ENCODE measurements at regions not wholly inside any gene's neighbourhood (a gene's known extent, or its start where the extent isn't known, plus 50 kb on each side); places are given as distances from the start of the nearest gene placed in this dataset.

GRCh38 chr6:170096191-170096802 lies 194.6 kb downstream of the DLL1 start:
- Histone ChIP-seq H3K27ac (ENCODE audit: low read depth, low read length, severe bottlenecking) (no peak overlapping the region), H3K4me3 (ENCODE audit: extremely low read depth, insufficient read depth, low read length, poor library complexity, severe bottlenecking) (no peak overlapping the region)
- 75 to 79% methylated on average over 12 to 22 of the region's 23 CpGs for WGBS, 2 experiments (ENCODE audit: insufficient coverage in 2 of 2)

GRCh38 chr6:170095273-170095981 lies 195.5 kb downstream of the DLL1 start:
- Histone ChIP-seq H3K27ac (ENCODE audit: low read depth, low read length, severe bottlenecking) (no peak overlapping the region), H3K36me3 (ENCODE audit: control insufficient read depth, insufficient read depth, low read length) (no peaks in the 10 kb centered on the region), H3K4me3 (ENCODE audit: extremely low read depth, insufficient read depth, low read length, poor library complexity, severe bottlenecking) (no peak overlapping the region), H3K9me3 (ENCODE audit: control insufficient read depth, low read length) (no peaks in the 10 kb centered on the region), H3K4me1 (ENCODE audit: control insufficient read depth, insufficient read depth, low read length, poor library complexity, severe bottlenecking) (peaks cover 5% of the 10 kb centered on the region)
- 92% methylated on average over 18 to 21 of the region's 21 CpGs for WGBS, 2 experiments (ENCODE audit: insufficient coverage in 2 of 2)

More at GRCh38 chr6:170096191-170096802, 194.6 kb downstream of the DLL1 start:
- Histone ChIP-seq H3K9me3 (ENCODE audit: control insufficient read depth, low read length) (peaks cover 3% of the 10 kb centered on the region), H3K4me1 (ENCODE audit: control insufficient read depth, insufficient read depth, low read length, poor library complexity, severe bottlenecking) (peaks cover 5% of the 10 kb centered on the region), H3K36me3 (ENCODE audit: control insufficient read depth, insufficient read depth, low read length) (no peaks in the 10 kb centered on the region)

- Histone ChIP-seq H3K36me3 (ENCODE audit: control insufficient read depth, insufficient read depth, low read length) (no peaks in the 10 kb centered on the region), H3K9me3 (ENCODE audit: control insufficient read depth, low read length) (no peaks in the 10 kb centered on the region), H3K4me1 (ENCODE audit: control insufficient read depth, insufficient read depth, low read length, poor library complexity, severe bottlenecking) (peaks cover 5% of the 10 kb centered on the region), H3K4me3 (ENCODE audit: extremely low read depth, insufficient read depth, low read length, poor library complexity, severe bottlenecking) (no peak overlapping the region), H3K27ac (ENCODE audit: low read depth, low read length, severe bottlenecking) (no peak overlapping the region)
- 87 to 89% methylated on average over 9 of the region's 9 CpGs for WGBS, 2 experiments (ENCODE audit: insufficient coverage in 2 of 2)
These were observed 196.1 kb downstream of the DLL1 start for GRCh38 chr6:170094686-170095272.

DNA sequence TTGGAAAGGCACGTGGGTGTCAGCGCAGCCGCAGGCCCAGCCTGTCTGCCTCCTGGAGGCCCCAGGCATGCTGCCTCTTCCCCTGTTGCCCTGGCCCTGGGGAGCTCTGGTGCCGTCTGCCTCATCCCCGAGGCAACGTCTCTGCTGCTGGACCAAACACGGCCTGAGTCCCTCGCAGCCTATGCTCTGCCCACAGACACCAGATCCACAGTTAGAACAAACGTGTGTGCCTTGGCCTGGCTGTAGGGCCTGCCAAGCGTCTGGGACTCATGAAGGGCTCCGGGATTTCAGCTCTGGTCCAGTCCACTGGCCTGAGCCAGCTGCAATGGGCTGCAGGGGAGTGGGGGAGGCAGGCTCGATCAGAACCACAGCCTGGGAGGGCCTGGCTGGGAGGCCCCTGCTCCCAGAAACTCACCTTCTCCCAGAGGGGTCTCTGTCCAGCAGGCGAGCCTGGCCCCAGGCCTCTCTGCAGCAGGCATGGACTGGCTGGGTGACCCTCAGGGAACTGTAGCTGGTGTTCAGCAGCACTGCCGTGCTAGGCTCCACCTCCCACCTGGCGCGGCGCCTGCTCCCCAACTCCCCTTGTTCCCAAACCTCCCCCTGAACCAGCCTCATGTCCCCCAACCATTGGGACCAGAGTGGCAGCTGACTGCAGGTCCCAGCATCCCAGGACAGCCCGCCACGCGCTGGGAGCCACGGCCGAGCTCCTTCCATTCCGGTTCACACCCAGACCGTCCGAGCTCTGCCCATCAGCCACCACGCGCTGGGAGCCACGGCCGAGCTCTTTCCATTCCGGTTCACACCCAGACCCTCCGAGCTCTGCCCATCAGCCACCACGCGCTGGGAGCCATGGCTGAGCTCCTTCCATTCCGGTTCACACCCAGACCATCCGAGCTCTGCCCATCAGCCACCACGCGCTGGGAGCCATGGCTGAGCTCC lies 197.0 kb downstream of the DLL1 start:
- 92% methylated on average over 30 to 33 of the region's 37 CpGs for WGBS, 2 experiments (ENCODE audit: insufficient coverage in 2 of 2)
- Histone ChIP-seq H3K36me3 (ENCODE audit: control insufficient read depth, insufficient read depth, low read length) (no peaks in the 10 kb centered on the region), H3K9me3 (ENCODE audit: control insufficient read depth, low read length) (no peaks in the 10 kb centered on the region), H3K4me3 (ENCODE audit: extremely low read depth, insufficient read depth, low read length, poor library complexity, severe bottlenecking) (no peak overlapping the region), H3K4me1 (ENCODE audit: control insufficient read depth, insufficient read depth, low read length, poor library complexity, severe bottlenecking) (peaks cover 5% of the 10 kb centered on the region), H3K27ac (ENCODE audit: low read depth, low read length, severe bottlenecking) (no peak overlapping the region)

- Histone ChIP-seq H3K9me3 (ENCODE audit: control insufficient read depth, low read length) (no peaks in the 10 kb centered on the region), H3K36me3 (ENCODE audit: control insufficient read depth, insufficient read depth, low read length) (no peaks in the 10 kb centered on the region), H3K4me1 (ENCODE audit: control insufficient read depth, insufficient read depth, low read length, poor library complexity, severe bottlenecking) (peaks cover 5% of the 10 kb centered on the region), H3K27ac (ENCODE audit: low read depth, low read length, severe bottlenecking) (no peak overlapping the region), H3K4me3 (ENCODE audit: extremely low read depth, insufficient read depth, low read length, poor library complexity, severe bottlenecking) (no peak overlapping the region)
- 85 to 91% methylated on average over 12 to 14 of the region's 17 CpGs for WGBS, 2 experiments (ENCODE audit: insufficient coverage in 2 of 2)
These were observed 197.6 kb downstream of the DLL1 start for GRCh38 chr6:170093276-170093657.

DNA sequence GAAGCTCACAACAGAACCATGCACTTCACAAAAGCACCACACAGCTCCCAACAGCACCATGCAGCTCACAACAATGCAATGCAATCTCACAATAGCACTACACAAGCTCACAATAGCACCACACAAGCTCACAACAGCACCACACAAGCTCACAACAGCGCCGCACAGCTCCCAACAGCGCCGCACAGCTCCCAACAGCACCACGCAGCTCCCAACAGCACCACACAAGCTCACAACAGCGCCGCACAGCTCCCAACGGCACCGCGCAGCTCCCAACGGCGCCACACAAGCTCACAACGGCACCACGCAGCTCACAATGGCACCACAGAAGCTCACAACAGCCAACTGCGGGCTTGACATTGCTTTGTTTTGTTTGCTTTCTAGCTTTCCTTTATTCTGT lies 198.1 kb downstream of the DLL1 start:
- Histone ChIP-seq H3K4me1 (ENCODE audit: control insufficient read depth, insufficient read depth, low read length, poor library complexity, severe bottlenecking) (peaks cover 5% of the 10 kb centered on the region), H3K36me3 (ENCODE audit: control insufficient read depth, insufficient read depth, low read length) (no peaks in the 10 kb centered on the region), H3K9me3 (ENCODE audit: control insufficient read depth, low read length) (no peaks in the 10 kb centered on the region), H3K27ac (ENCODE audit: low read depth, low read length, severe bottlenecking) (no peak overlapping the region), H3K4me3 (ENCODE audit: extremely low read depth, insufficient read depth, low read length, poor library complexity, severe bottlenecking) (no peak overlapping the region)
- WGBS, 2 experiments (ENCODE audit: insufficient coverage in 2 of 2): 71 to 92% methylated on average over 5 to 8 of the region's 15 CpGs

- Histone ChIP-seq H3K27ac (ENCODE audit: low read depth, low read length, severe bottlenecking) (no peak overlapping the region), H3K36me3 (ENCODE audit: control insufficient read depth, insufficient read depth, low read length) (no peaks in the 10 kb centered on the region), H3K4me3 (ENCODE audit: extremely low read depth, insufficient read depth, low read length, poor library complexity, severe bottlenecking) (no peak overlapping the region), H3K9me3 (ENCODE audit: control insufficient read depth, low read length) (no peaks in the 10 kb centered on the region), H3K4me1 (ENCODE audit: control insufficient read depth, insufficient read depth, low read length, poor library complexity, severe bottlenecking) (peaks cover 5% of the 10 kb centered on the region)
- 86 to 92% methylated on average over 20 to 28 of the region's 30 CpGs for WGBS, 2 experiments (ENCODE audit: insufficient coverage in 2 of 2)
These were observed 199.0 kb downstream of the DLL1 start for GRCh38 chr6:170091639-170092579.

GRCh38 chr6:170091000-170091638 lies 199.8 kb downstream of the DLL1 start:
- H3K4me1 ChIP-seq (ENCODE audit: control insufficient read depth, insufficient read depth, low read length, poor library complexity, severe bottlenecking): peaks cover under 1% of the 10 kb centered on the region
- no peaks in the 10 kb centered on the region for H3K36me3 ChIP-seq (ENCODE audit: control insufficient read depth, insufficient read depth, low read length)
- no peak overlapping the region for H3K4me3 ChIP-seq (ENCODE audit: extremely low read depth, insufficient read depth, low read length, poor library complexity, severe bottlenecking)
- WGBS, 2 experiments (ENCODE audit: insufficient coverage in 2 of 2): 83 to 91% methylated on average over 16 of the region's 18 CpGs
- H3K9me3 ChIP-seq (ENCODE audit: control insufficient read depth, low read length): no peaks in the 10 kb centered on the region
- H3K27ac ChIP-seq (ENCODE audit: low read depth, low read length, severe bottlenecking): no peak overlapping the region

DNA sequence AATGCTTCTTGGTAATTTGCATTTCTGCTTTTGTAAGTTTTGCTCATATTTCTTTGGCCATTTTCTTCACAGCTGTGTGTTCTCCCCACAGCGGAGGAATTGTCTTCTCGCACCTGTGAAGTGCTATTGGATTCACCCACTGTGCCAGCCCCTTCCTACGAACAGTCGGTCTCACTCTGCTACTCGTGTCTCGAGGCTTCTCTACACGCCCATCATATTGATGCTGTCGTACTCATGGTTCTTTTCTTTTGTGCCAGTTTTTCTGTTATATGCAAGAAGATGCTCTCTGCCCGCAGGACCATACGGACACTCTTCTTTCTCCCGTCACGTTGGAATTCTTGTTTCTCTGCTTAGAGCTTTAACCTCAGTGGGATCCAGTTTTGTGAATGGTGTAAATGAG lies 200.3 kb downstream of the DLL1 start:
- no peaks in the 10 kb centered on the region for H3K4me1 ChIP-seq (ENCODE audit: control insufficient read depth, insufficient read depth, low read length, poor library complexity, severe bottlenecking)
- H3K36me3 ChIP-seq (ENCODE audit: control insufficient read depth, insufficient read depth, low read length): no peaks in the 10 kb centered on the region
- H3K4me3 ChIP-seq (ENCODE audit: extremely low read depth, insufficient read depth, low read length, poor library complexity, severe bottlenecking): no peak overlapping the region
- no peak overlapping the region for H3K27ac ChIP-seq (ENCODE audit: low read depth, low read length, severe bottlenecking)
- H3K9me3 ChIP-seq (ENCODE audit: control insufficient read depth, low read length): no peaks in the 10 kb centered on the region
- 91 to 97% methylated on average over 11 of the region's 12 CpGs for WGBS, 2 experiments (ENCODE audit: insufficient coverage in 2 of 2)

Data from mesodermal cell (in vitro differentiated cells).